ENCODE measurements at regions not wholly inside any gene's neighbourhood (a gene's known extent, or its start where the extent isn't known, plus 50 kb on each side); places are given as distances from the start of the nearest gene placed in this dataset.

DNA sequence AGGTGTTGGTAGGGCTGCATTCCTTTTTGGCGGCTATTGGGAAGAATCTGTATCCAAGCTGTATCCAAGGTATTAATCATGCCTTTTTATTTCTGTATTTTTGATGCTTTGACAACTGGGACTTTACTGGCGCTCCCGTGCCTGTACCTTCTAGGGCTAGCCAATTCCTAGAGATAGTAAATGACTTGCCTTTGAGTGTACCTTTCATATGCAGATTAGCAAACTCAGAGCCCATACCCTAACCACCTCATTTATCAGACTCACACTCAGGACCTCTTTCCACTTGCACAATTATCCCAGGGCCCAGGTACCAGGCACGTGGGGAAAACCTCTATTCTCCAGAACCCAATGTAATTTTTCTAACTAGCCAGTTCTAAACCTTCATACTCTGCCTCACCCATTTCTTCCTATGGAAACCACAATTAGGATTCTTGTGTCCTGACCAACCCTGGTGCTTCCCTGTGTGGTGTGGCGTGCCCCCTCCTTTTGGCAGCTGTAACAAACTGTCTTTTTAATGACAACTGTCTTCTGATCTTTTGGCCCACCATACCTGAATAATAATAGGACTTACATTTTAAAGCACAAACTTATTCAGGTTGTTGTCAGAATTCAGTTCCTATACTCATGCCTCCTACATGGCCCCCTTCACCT lies 65.8 kb upstream of the PNPT1 start:
- TF ChIP-seq, protein P1, sequence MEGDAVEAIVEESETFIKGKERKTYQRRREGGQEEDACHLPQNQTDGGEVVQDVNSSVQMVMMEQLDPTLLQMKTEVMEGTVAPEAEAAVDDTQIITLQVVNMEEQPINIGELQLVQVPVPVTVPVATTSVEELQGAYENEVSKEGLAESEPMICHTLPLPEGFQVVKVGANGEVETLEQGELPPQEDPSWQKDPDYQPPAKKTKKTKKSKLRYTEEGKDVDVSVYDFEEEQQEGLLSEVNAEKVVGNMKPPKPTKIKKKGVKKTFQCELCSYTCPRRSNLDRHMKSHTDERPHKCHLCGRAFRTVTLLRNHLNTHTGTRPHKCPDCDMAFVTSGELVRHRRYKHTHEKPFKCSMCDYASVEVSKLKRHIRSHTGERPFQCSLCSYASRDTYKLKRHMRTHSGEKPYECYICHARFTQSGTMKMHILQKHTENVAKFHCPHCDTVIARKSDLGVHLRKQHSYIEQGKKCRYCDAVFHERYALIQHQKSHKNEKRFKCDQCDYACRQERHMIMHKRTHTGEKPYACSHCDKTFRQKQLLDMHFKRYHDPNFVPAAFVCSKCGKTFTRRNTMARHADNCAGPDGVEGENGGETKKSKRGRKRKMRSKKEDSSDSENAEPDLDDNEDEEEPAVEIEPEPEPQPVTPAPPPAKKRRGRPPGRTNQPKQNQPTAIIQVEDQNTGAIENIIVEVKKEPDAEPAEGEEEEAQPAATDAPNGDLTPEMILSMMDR (IDR thresholded peaks at IDR 0.05) = no peak
- no peak for TF ChIP-seq POLR2A (IDR thresholded peaks at IDR 0.05)

Measured in uterus (tissue), 2 donors.